ENCODE measurements at regions not wholly inside any gene's neighbourhood (a gene's known extent, or its start where the extent isn't known, plus 50 kb on each side); places are given as distances from the start of the nearest gene placed in this dataset.
A peak's percentile ranks its signal among the peaks of the same experiment; 100 is the strongest.

- no peak overlapping the region for H3K4me3 ChIP-seq (ENCODE audit: low read depth, low read length)
- TF ChIP-seq CTCF (conservative IDR thresholded peaks at IDR 0.05; ENCODE audit: low read depth, low read length) = no peak
- peak; percentile 40 for DNase-seq (ENCODE audit: low read depth)
These were observed 478.6 kb upstream of the C9orf72 start for GRCh38 chr9:28051559-28052503.

- DNase-seq (ENCODE audit: low read depth) = no peak
- no peak for TF ChIP-seq CTCF (conservative IDR thresholded peaks at IDR 0.05; ENCODE audit: low read depth, low read length)
- no peak overlapping the region for H3K4me3 ChIP-seq (ENCODE audit: low read depth, low read length)
These were observed 480.0 kb upstream of the C9orf72 start for GRCh38 chr9:28053096-28053777.

GRCh38 chr9:28056006-28056405, 482.7 kb upstream of the C9orf72 start:
- no peak for TF ChIP-seq CTCF (conservative IDR thresholded peaks at IDR 0.05; ENCODE audit: low read depth, low read length)
- no peak overlapping the region for H3K4me3 ChIP-seq (ENCODE audit: low read depth, low read length)
- DNase-seq (ENCODE audit: low read depth) = no peak

GRCh38 chr9:28056466-28056865, 483.2 kb upstream of the C9orf72 start:
- H3K4me3 ChIP-seq (ENCODE audit: low read depth, low read length) = no peak overlapping the region
- no peak for DNase-seq (ENCODE audit: low read depth)
- no peak for TF ChIP-seq CTCF (conservative IDR thresholded peaks at IDR 0.05; ENCODE audit: low read depth, low read length)

- DNase-seq (ENCODE audit: low read depth) = no peak
- no peak overlapping the region for H3K4me3 ChIP-seq (ENCODE audit: low read depth, low read length)
- no peak for TF ChIP-seq CTCF (conservative IDR thresholded peaks at IDR 0.05; ENCODE audit: low read depth, low read length)
These were observed 485.9 kb upstream of the C9orf72 start for GRCh38 chr9:28059192-28059591.

- no peak for TF ChIP-seq CTCF (conservative IDR thresholded peaks at IDR 0.05; ENCODE audit: low read depth, low read length)
- no peak for DNase-seq (ENCODE audit: low read depth)
- no peak overlapping the region for H3K4me3 ChIP-seq (ENCODE audit: low read depth, low read length)
These were observed 491.0 kb upstream of the C9orf72 start for GRCh38 chr9:28064241-28064815.

Measured in choroid plexus epithelial cell (primary cell).